Stimulated activated naive B cell treated with anti-CD40 and anti-IgM and Interleukin-4, amounts not matched to agents 10 μg/mL and 1 μg/mL and 100 μg/mL, for 72 hours (primary cell): ENCODE measurements at regions not wholly inside any gene's neighbourhood (a gene's known extent, or its start where the extent isn't known, plus 50 kb on each side); places are given as distances from the start of the nearest gene placed in this dataset.

Experiments used
- ATAC-seq, 2 donors: fragments of 150-1000 bp; cut with Tn5 transposase; replicated peaks; 2 replicates each; pipeline ENCODE4 v1.10.0; 2021; ENCODE audit warnings: moderate library complexity in 1 of 2
- DNase-seq: peaks from one replicate; pipeline ENCODE4 v3.0.0; 2021
- H3K27ac Mint-ChIP-seq: one replicate; pipeline ENCODE4 v1.8.0; 2022; ENCODE audit warnings: mild to moderate bottlenecking, mixed read lengths
- H3K27me3 Mint-ChIP-seq, 2 donors: one replicate each; pipeline ENCODE4 v1.8.0; 2022; ENCODE audit warnings: mixed read lengths in 2 of 2
- H3K36me3 Mint-ChIP-seq, 2 donors: one replicate each; pipeline ENCODE4 v1.8.0; 2022; ENCODE audit warnings: mixed read lengths in 2 of 2, mild to moderate bottlenecking in 1 of 2
- H3K4me1 Mint-ChIP-seq, 2 donors: one replicate each; pipeline ENCODE4 v1.8.0; 2022; ENCODE audit warnings: mixed read lengths in 2 of 2, mild to moderate bottlenecking in 1 of 2
- H3K4me3 Mint-ChIP-seq, 2 donors: one replicate each; pipeline ENCODE4 v1.8.0; 2022; ENCODE audit warnings: mild to moderate bottlenecking in 2 of 2, mixed read lengths in 2 of 2, moderate library complexity in 1 of 2
- H3K9me3 Mint-ChIP-seq, 2 donors: one replicate each; pipeline ENCODE4 v1.8.0; 2022; ENCODE audit warnings: mixed read lengths in 2 of 2, mild to moderate bottlenecking in 1 of 2

- peaks cover 10 to 16% of the 10 kb centered on the region in 2 donors for H3K27me3 Mint-ChIP-seq
- H3K4me3 Mint-ChIP-seq: no peak overlapping the region
- no peaks in the 10 kb centered on the region for H3K4me1 Mint-ChIP-seq
- ATAC-seq (no peak), DNase-seq (no peak)
- no peak overlapping the region for H3K27ac Mint-ChIP-seq
- no peaks in the 10 kb centered on the region for H3K36me3 Mint-ChIP-seq
- H3K9me3 Mint-ChIP-seq: no peaks in the 10 kb centered on the region
These were observed 58.4 kb upstream of the TBX3 start for GRCh38 chr12:114742363-114742762.

- Mint-ChIP-seq H3K4me3 (no peak overlapping the region), H3K36me3 (no peaks in the 10 kb centered on the region), H3K27me3 (peaks cover 13 to 16% of the 10 kb centered on the region in 2 donors), H3K27ac (no peak overlapping the region), H3K4me1 (no peaks in the 10 kb centered on the region), H3K9me3 (no peaks in the 10 kb centered on the region)
- no peak for ATAC-seq
- DNase-seq: no peak
These were observed 58.0 kb upstream of the TBX3 start for GRCh38 chr12:114741940-114742339.

- H3K9me3 Mint-ChIP-seq: no peaks in the 10 kb centered on the region
- H3K36me3 Mint-ChIP-seq: no peaks in the 10 kb centered on the region
- DNase-seq (no peak), ATAC-seq (no peak)
- no peak overlapping the region for H3K27ac Mint-ChIP-seq
- H3K4me3 Mint-ChIP-seq: no peak overlapping the region
- H3K27me3 Mint-ChIP-seq: peaks cover 23 to 28% of the 10 kb centered on the region in 2 donors
- H3K4me1 Mint-ChIP-seq: no peaks in the 10 kb centered on the region
These were observed 56.5 kb upstream of the TBX3 start for GRCh38 chr12:114740448-114740847.

- no peaks in the 10 kb centered on the region for H3K9me3 Mint-ChIP-seq
- no peak for ATAC-seq
- H3K4me3 Mint-ChIP-seq: no peak overlapping the region
- DNase-seq: no peak
- no peaks in the 10 kb centered on the region for H3K36me3 Mint-ChIP-seq
- H3K27ac Mint-ChIP-seq: peak overlapping the region; percentile 22
- peaks cover 38 to 46% of the 10 kb centered on the region in 2 donors for H3K27me3 Mint-ChIP-seq
- H3K4me1 Mint-ChIP-seq: no peaks in the 10 kb centered on the region
These were observed 54.6 kb upstream of the TBX3 start for GRCh38 chr12:114738460-114739184.

GRCh38 chr12:114735680-114736374, 51.9 kb upstream of the TBX3 start:
- no peak overlapping the region for H3K4me3 Mint-ChIP-seq
- H3K27me3 Mint-ChIP-seq: peaks cover 38 to 52% of the 10 kb centered on the region in 2 donors
- no peaks in the 10 kb centered on the region for H3K9me3 Mint-ChIP-seq
- no peak overlapping the region for H3K27ac Mint-ChIP-seq
- no peaks in the 10 kb centered on the region for H3K36me3 Mint-ChIP-seq
- H3K4me1 Mint-ChIP-seq: no peaks in the 10 kb centered on the region
- no peak for ATAC-seq
- DNase-seq: no peak

- peaks cover 38 to 52% of the 10 kb centered on the region in 2 donors for H3K27me3 Mint-ChIP-seq
- no peaks in the 10 kb centered on the region for H3K36me3 Mint-ChIP-seq
- no peaks in the 10 kb centered on the region for H3K4me1 Mint-ChIP-seq
- DNase-seq: no peak
- H3K27ac Mint-ChIP-seq: no peak overlapping the region
- ATAC-seq: no peak
- no peak overlapping the region for H3K4me3 Mint-ChIP-seq
- no peaks in the 10 kb centered on the region for H3K9me3 Mint-ChIP-seq
These were observed 51.0 kb upstream of the TBX3 start for GRCh38 chr12:114735011-114735410.

GRCh38 chr12:114733919-114734318, 49.9 kb upstream of the TBX3 start:
- Mint-ChIP-seq H3K4me1 (no peaks in the 10 kb centered on the region), H3K4me3 (no peak overlapping the region), H3K27me3 (peaks cover 41 to 51% of the 10 kb centered on the region in 2 donors), H3K27ac (no peak overlapping the region), H3K36me3 (no peaks in the 10 kb centered on the region), H3K9me3 (no peaks in the 10 kb centered on the region)
- DNase-seq: no peak
- no peak for ATAC-seq
